ENCODE measurements at regions not wholly inside any gene's neighbourhood (a gene's known extent, or its start where the extent isn't known, plus 50 kb on each side); places are given as distances from the start of the nearest gene placed in this dataset.
A peak's percentile ranks its signal among the peaks of the same experiment; 100 is the strongest.

- ChIA-PET POLR2A (no interaction called here), CTCF (interaction anchor here (1.5 to 1.6 kb wide), 2 partner anchors 9 kb away, joined by 3 to 5 read pairs; no protein-coding TSS in a partner anchor)
- TF ChIP-seq, protein P1, sequence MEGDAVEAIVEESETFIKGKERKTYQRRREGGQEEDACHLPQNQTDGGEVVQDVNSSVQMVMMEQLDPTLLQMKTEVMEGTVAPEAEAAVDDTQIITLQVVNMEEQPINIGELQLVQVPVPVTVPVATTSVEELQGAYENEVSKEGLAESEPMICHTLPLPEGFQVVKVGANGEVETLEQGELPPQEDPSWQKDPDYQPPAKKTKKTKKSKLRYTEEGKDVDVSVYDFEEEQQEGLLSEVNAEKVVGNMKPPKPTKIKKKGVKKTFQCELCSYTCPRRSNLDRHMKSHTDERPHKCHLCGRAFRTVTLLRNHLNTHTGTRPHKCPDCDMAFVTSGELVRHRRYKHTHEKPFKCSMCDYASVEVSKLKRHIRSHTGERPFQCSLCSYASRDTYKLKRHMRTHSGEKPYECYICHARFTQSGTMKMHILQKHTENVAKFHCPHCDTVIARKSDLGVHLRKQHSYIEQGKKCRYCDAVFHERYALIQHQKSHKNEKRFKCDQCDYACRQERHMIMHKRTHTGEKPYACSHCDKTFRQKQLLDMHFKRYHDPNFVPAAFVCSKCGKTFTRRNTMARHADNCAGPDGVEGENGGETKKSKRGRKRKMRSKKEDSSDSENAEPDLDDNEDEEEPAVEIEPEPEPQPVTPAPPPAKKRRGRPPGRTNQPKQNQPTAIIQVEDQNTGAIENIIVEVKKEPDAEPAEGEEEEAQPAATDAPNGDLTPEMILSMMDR (IDR thresholded peaks at IDR 0.05; ENCODE audit: control extremely low read depth, extremely low read depth, low read depth, missing control alignments), result no peak
- DNase-seq (ENCODE audit: extremely low spot score), result no peak
These were observed 210.8 kb upstream of the ARHGEF26 start for GRCh38 chr3:153910387-153910786.

GRCh38 chr3:153911116-153911515 lies 210.1 kb upstream of the ARHGEF26 start:
- TF ChIP-seq, protein P1 (IDR thresholded peaks at IDR 0.05; ENCODE audit: control extremely low read depth, extremely low read depth, low read depth, missing control alignments), result no peak
- no peak for DNase-seq (ENCODE audit: extremely low spot score)
- ChIA-PET CTCF (interaction anchor here (1.4 to 1.5 kb wide), 2 partner anchors 8 to 14 kb away, joined by 3 to 4 read pairs; no protein-coding TSS in a partner anchor), POLR2A (no interaction called here)

DNA sequence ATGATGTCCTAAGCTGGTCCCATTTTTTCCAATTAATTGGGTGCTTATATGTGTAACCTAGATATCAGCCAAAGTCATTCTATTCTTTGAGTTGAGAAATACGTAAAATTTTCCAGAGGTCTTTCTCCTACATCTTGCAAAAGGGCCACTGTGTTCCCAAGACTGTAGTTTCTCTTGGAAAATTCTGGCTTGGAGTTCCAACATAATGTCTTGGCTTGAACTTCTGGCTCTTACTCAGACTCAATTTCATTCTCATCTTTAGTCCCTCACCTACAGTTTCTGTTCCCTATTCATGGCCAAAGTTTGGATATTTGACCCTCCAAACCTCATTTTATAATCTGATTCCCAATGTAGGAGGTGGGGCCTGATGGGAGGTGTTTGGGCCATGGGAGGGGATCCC lies 201.4 kb upstream of the ARHGEF26 start:
- no peak for DNase-seq (ENCODE audit: extremely low spot score)
- TF ChIP-seq, protein P1 (IDR thresholded peaks at IDR 0.05; ENCODE audit: control extremely low read depth, extremely low read depth, low read depth, missing control alignments), result no peak
- CTCF ChIA-PET, result interaction anchor here (1.3 kb wide), 1 partner anchor 9 kb away, joined by 3 read pairs; no protein-coding TSS in a partner anchor
- POLR2A ChIA-PET, result no interaction called here

DNA sequence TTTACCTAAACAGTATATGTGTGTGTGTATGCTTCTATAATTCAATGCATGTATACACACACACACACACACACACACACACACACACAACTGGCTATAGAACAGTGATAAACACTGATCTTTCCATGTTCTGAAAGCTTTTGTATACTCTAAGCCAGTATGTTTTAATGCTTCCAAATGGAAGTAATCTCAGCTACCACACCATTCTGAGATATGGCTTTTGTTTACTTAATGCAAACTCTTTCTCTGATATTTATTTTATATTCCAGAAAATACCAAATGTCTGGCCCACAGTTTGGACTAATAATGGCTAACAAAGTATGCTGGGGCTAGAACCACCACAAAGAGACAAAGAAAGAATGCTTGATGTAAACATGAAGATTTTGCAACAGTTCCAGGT lies 199.4 kb upstream of the ARHGEF26 start:
- CTCF ChIA-PET, result no interaction called here
- no peak for DNase-seq (ENCODE audit: extremely low spot score)
- TF ChIP-seq, protein P1 (IDR thresholded peaks at IDR 0.05; ENCODE audit: control extremely low read depth, extremely low read depth, low read depth, missing control alignments), result no peak
- POLR2A ChIA-PET, result no interaction called here

DNA sequence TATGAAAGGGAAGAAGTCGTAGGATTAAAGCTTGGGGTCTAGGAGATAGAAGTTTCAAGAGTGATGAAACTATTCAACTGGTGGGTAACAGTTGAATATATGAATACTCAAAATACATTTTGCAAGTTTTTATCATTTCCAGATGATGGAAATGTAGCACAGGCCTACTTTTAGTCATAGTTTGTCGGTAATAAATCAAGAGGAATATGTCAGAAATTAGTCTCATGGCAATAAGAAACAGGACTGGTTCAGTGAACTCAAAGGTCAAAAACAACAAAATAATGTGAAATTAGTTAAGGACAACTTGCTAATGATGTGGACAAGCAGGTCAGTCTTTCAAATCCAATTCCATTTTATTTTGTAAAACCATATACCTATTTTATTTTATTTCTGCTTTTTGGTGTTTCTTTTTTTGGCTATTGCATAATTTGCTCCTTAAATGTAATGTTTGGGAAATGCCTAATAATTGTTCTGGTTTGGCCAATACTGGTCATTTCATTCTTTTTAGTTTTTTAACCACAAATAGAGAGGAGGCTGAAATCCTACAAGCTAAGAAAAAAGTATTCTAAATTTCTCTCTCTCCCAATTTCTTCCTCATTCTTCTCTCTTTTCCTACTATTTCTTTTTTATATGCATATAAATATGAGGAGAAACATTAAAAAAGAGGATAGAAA lies 195.2 kb upstream of the ARHGEF26 start:
- ChIA-PET CTCF (interaction anchor here (1.0 kb wide), 1 partner anchor 8 kb away, joined by 3 read pairs; no protein-coding TSS in a partner anchor), POLR2A (no interaction called here)
- no peak for DNase-seq (ENCODE audit: extremely low spot score)
- TF ChIP-seq, protein P1 (IDR thresholded peaks at IDR 0.05; ENCODE audit: control extremely low read depth, extremely low read depth, low read depth, missing control alignments), result no peak

DNA sequence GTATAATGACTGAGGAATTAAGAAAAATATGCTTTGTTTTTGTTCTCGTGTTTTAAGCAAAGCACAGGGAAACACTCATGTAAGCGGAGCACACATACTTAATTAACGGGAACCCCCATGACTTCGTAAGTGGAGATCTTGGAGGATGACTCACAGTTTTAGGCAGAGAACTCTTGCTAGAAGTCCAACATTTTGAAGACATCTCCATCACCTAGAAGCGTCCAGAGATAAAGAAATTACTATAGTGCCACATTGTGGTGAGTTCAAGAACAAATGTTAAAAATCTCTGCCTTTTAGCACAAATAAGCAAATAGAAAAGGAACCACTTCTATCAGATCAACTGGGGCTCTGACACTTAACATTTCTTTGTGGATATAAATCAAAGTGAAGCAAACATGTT lies 194.1 kb upstream of the ARHGEF26 start:
- CTCF ChIA-PET, result no interaction called here
- POLR2A ChIA-PET, result no interaction called here

More for the DNA sequence above, 194.1 kb upstream of the ARHGEF26 start:
- DNase-seq (ENCODE audit: extremely low spot score), result peak; percentile 11
- TF ChIP-seq, protein P1 (IDR thresholded peaks at IDR 0.05; ENCODE audit: control extremely low read depth, extremely low read depth, low read depth, missing control alignments), result peak; percentile 13
